CD14-positive monocyte (primary cell): ENCODE measurements at regions not wholly inside any gene's neighbourhood (a gene's known extent, or its start where the extent isn't known, plus 50 kb on each side); places are given as distances from the start of the nearest gene placed in this dataset.

Experiments used
- DNase-seq, 3 donors: peaks; one replicate each; pipeline ENCODE4 v3.0.0-alpha.2; 2011 to 2022
- H2AFZ ChIP-seq: 2 replicates; pipeline ENCODE4 v1.6.0; 2012; ENCODE audit warnings: mild to moderate bottlenecking, low read depth, low read length, inconsistent platforms; ENCODE audit not compliant: insufficient read depth, poor library complexity, severe bottlenecking
- H3K27ac ChIP-seq, 2 donors: 1 replicate in 1 of 2; 2 replicates in 1 of 2; pipeline ENCODE4 v1.5.1; 2012 to 2013; ENCODE audit warnings: low read length in 2 of 2, control low read depth in 1 of 2, inconsistent platforms in 1 of 2, low read depth in 1 of 2, mild to moderate bottlenecking in 1 of 2
- H3K27me3 ChIP-seq, 2 donors: one replicate each; pipeline versions ENCODE4 v1.6.0 to v1.6.1; 2011 to 2013; ENCODE audit warnings: low read length in 2 of 2; ENCODE audit not compliant: control insufficient read depth in 2 of 2, insufficient read depth in 2 of 2
- H3K36me3 ChIP-seq, 2 donors: replicated peaks in 1 of 2; 1 replicate in 1 of 2; 2 replicates in 1 of 2; pipeline versions ENCODE4 v1.5.1 to v1.6.1; 2012 to 2013; ENCODE audit warnings: low read length in 2 of 2, control low read depth in 1 of 2, inconsistent platforms in 1 of 2, mild to moderate bottlenecking in 1 of 2; ENCODE audit not compliant: insufficient read depth in 2 of 2, control insufficient read depth in 1 of 2
- H3K4me1 ChIP-seq, 2 donors: 1 replicate in 1 of 2; 2 replicates in 1 of 2; pipeline versions ENCODE4 v1.5.1 to v1.6.1; 2012 to 2013; ENCODE audit warnings: low read length in 2 of 2, control low read depth in 1 of 2, inconsistent platforms in 1 of 2, mild to moderate bottlenecking in 1 of 2, moderate library complexity in 1 of 2; ENCODE audit not compliant: insufficient read depth in 2 of 2, control insufficient read depth in 1 of 2
- H3K4me2 ChIP-seq: replicated peaks from 2 replicates; pipeline ENCODE3; 2012; ENCODE audit warnings: low read length, moderate library complexity, mild to moderate bottlenecking; ENCODE audit not compliant: poor library complexity, severe bottlenecking; ENCODE audit errors: extremely low read depth
- H3K4me3 ChIP-seq, 3 experiments: fragments of 200-600 bp in 1 of 3; sonication (generic) in 1 of 3; replicated peaks in 1 of 3; 1 replicate in 2 of 3; 2 replicates in 1 of 3; pipeline ENCODE4 v1.5.1; 2011 to 2013; ENCODE audit warnings: low read length in 3 of 3, mild to moderate bottlenecking in 3 of 3, control low read depth in 2 of 3, low read depth in 2 of 3, inconsistent platforms in 1 of 3, moderate library complexity in 1 of 3
- H3K79me2 ChIP-seq: 2 replicates; pipeline ENCODE4 v1.6.0; 2012; ENCODE audit warnings: mild to moderate bottlenecking, control low read depth, inconsistent platforms, low read length, moderate library complexity; ENCODE audit not compliant: insufficient read depth
- H3K9ac ChIP-seq: 2 replicates; pipeline ENCODE4 v1.6.0; 2017; ENCODE audit warnings: low read length, mild to moderate bottlenecking; ENCODE audit not compliant: insufficient read depth, poor library complexity, severe bottlenecking
- H3K9me3 ChIP-seq, 2 donors: replicated peaks in 1 of 2; 1 replicate in 1 of 2; 2 replicates in 1 of 2; pipeline versions ENCODE4 v1.5.1 to v1.6.1; 2012 to 2013; ENCODE audit warnings: low read length in 2 of 2, control low read depth in 1 of 2; ENCODE audit not compliant: control insufficient read depth in 1 of 2, insufficient read depth in 1 of 2
- H4K20me1 ChIP-seq: 2 replicates; pipeline ENCODE4 v1.6.0; 2012; ENCODE audit warnings: mild to moderate bottlenecking, low read length, control low read depth, moderate library complexity; ENCODE audit not compliant: insufficient read depth
- H3K27ac Mint-ChIP-seq, 7 donors: one replicate each; pipeline ENCODE4 v1.8.0; 2020; ENCODE audit warnings: mild to moderate bottlenecking in 7 of 7, mixed read lengths in 7 of 7, moderate library complexity in 6 of 7, inconsistent platforms in 2 of 7
- H3K27me3 Mint-ChIP-seq, 3 donors: one replicate each; pipeline ENCODE4 v1.8.0; 2021 to 2022; ENCODE audit warnings: low read depth in 3 of 3, mild to moderate bottlenecking in 3 of 3, mixed read lengths in 3 of 3, moderate library complexity in 3 of 3, inconsistent platforms in 1 of 3
- H3K36me3 Mint-ChIP-seq, 2 donors: one replicate each; pipeline ENCODE4 v1.8.0; 2020; ENCODE audit warnings: mixed read lengths in 2 of 2, inconsistent platforms in 1 of 2, mild to moderate bottlenecking in 1 of 2
- H3K4me1 Mint-ChIP-seq: one replicate; pipeline ENCODE4 v1.8.0; 2020; ENCODE audit warnings: mild to moderate bottlenecking, mixed read lengths
- H3K4me3 Mint-ChIP-seq, 2 donors: one replicate each; pipeline ENCODE4 v1.8.0; 2020; ENCODE audit warnings: mild to moderate bottlenecking in 2 of 2, mixed read lengths in 2 of 2, moderate library complexity in 1 of 2
- H3K9me3 Mint-ChIP-seq, 7 donors: one replicate each; pipeline ENCODE4 v1.8.0; 2020 to 2022; ENCODE audit warnings: mixed read lengths in 7 of 7, mild to moderate bottlenecking in 6 of 7, moderate library complexity in 6 of 7, inconsistent platforms in 2 of 7
- WGBS: methylation state at CpG from one replicate; pipeline ENCODE4 v1.1.5; 2013; ENCODE audit warnings: missing lambda C conversion rate; ENCODE audit not compliant: insufficient coverage; 5-methylcytosine and 5-hydroxymethylcytosine counted together
- intact Hi-C, 2 donors: fragments of 100-400 bp; cut with micrococcal nuclease; formaldehyde crosslinking; loops; one replicate each; pipeline versions ENCODE4 v1.15.0 to v1.15.1; 2023
- TF ChIP-seq, protein P1 (sequence below): fragments of 200-600 bp; IDR thresholded peaks from one replicate; pipeline ENCODE4 v1.8.0; 2022; ENCODE audit warnings: antibody characterized with exemption, mild to moderate bottlenecking

- Histone ChIP-seq H3K27ac (no peak overlapping the region), H3K9me3 (no peaks in the 10 kb centered on the region), H3K9ac (no peak overlapping the region), H3K4me2 (no peak overlapping the region), H4K20me1 (no peaks in the 10 kb centered on the region), H3K4me3 (no peak overlapping the region), H3K79me2 (no peaks in the 10 kb centered on the region), H2AFZ (no peak overlapping the region), H3K4me1 (no peaks in the 10 kb centered on the region), H3K36me3 (no peaks in the 10 kb centered on the region), H3K27me3 (no peaks in the 10 kb centered on the region)
- TF ChIP-seq, protein P1, sequence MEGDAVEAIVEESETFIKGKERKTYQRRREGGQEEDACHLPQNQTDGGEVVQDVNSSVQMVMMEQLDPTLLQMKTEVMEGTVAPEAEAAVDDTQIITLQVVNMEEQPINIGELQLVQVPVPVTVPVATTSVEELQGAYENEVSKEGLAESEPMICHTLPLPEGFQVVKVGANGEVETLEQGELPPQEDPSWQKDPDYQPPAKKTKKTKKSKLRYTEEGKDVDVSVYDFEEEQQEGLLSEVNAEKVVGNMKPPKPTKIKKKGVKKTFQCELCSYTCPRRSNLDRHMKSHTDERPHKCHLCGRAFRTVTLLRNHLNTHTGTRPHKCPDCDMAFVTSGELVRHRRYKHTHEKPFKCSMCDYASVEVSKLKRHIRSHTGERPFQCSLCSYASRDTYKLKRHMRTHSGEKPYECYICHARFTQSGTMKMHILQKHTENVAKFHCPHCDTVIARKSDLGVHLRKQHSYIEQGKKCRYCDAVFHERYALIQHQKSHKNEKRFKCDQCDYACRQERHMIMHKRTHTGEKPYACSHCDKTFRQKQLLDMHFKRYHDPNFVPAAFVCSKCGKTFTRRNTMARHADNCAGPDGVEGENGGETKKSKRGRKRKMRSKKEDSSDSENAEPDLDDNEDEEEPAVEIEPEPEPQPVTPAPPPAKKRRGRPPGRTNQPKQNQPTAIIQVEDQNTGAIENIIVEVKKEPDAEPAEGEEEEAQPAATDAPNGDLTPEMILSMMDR, result no peak
- no peaks in the 10 kb centered on the region for H3K4me1 Mint-ChIP-seq
- H3K36me3 Mint-ChIP-seq, result no peaks in the 10 kb centered on the region
- no peak overlapping the region for H3K27ac Mint-ChIP-seq
- H3K4me3 Mint-ChIP-seq, result no peak overlapping the region
- intact Hi-C loops, result no loop called here
- no peak for DNase-seq
- no CpG with 5 or more reads among the region's 1 CpG for WGBS
- peaks cover 0 to 3% (median 1%) of the 10 kb centered on the region in 3 donors for H3K27me3 Mint-ChIP-seq
- H3K9me3 Mint-ChIP-seq, result peaks cover 0 to 5% (median 0%) of the 10 kb centered on the region in 7 donors
These were observed 264.6 kb downstream of the BRINP2 start for GRCh38 chr1:177435364-177435763.

- TF ChIP-seq, protein P1, result no peak
- H3K27me3 Mint-ChIP-seq, result peaks cover 0 to 1% (median 0%) of the 10 kb centered on the region in 3 donors
- H3K27ac Mint-ChIP-seq, result no peak overlapping the region
- H3K9me3 Mint-ChIP-seq, result peaks cover 0 to 5% (median 0%) of the 10 kb centered on the region in 7 donors
- Histone ChIP-seq H3K27me3 (no peaks in the 10 kb centered on the region), H3K79me2 (no peaks in the 10 kb centered on the region), H3K4me2 (no peak overlapping the region), H3K9ac (no peak overlapping the region), H4K20me1 (no peaks in the 10 kb centered on the region), H3K9me3 (no peaks in the 10 kb centered on the region), H3K4me1 (no peaks in the 10 kb centered on the region), H3K4me3 (no peak overlapping the region), H3K27ac (no peak overlapping the region), H2AFZ (no peak overlapping the region), H3K36me3 (no peaks in the 10 kb centered on the region)
- no peaks in the 10 kb centered on the region for H3K36me3 Mint-ChIP-seq
- no peaks in the 10 kb centered on the region for H3K4me1 Mint-ChIP-seq
- no peak for DNase-seq
- intact Hi-C loops, result no loop called here
- 86% methylated on average over 1 of the region's 1 CpG for WGBS
- no peak overlapping the region for H3K4me3 Mint-ChIP-seq
These were observed 262.1 kb downstream of the BRINP2 start for GRCh38 chr1:177432897-177433296.
